OCI-LY1 (cell line): ENCODE measurements at regions not wholly inside any gene's neighbourhood (a gene's known extent, or its start where the extent isn't known, plus 50 kb on each side); places are given as distances from the start of the nearest gene placed in this dataset.

Experiments used
- CTCF ChIP-seq: fragments of 200-600 bp; sonication (generic), shearing (Covaris generic); IDR thresholded peaks from 2 replicates; pipeline ENCODE4 v1.5.1; 2017; ENCODE audit warnings: mild to moderate bottlenecking, antibody characterized with exemption, low read length, moderate library complexity, mixed read lengths
- EZH2 ChIP-seq: fragments of 200-600 bp; sonication (generic), shearing (Covaris generic); IDR thresholded peaks from 2 replicates; pipeline ENCODE4 v1.8.0; 2017; ENCODE audit warnings: borderline replicate concordance, mixed run types, mild to moderate bottlenecking, antibody characterized with exemption, low read length, moderate library complexity, mixed read lengths

GRCh38 chr4:178196751-178197374 lies 754.6 kb upstream of the AGA start:
- TF ChIP-seq EZH2 (no peak), CTCF (no peak)
